PC-9 (cell line): ENCODE measurements at regions not wholly inside any gene's neighbourhood (a gene's known extent, or its start where the extent isn't known, plus 50 kb on each side); places are given as distances from the start of the nearest gene placed in this dataset.
A peak's percentile ranks its signal among the peaks of the same experiment; 100 is the strongest.

Source experiments
- BruUV-seq: library from RNA; stranded (reverse); fragments of 400-500 nt; replicated peaks from 2 replicates; lab custom pipeline; 2021; lab: Mats Ljungman, UMichigan
- CTCF ChIA-PET: fragments of 300-600 bp; sonication (Branson Sonifier 250); formaldehyde crosslinking; loops from one replicate; lab custom pipeline; 2022; ENCODE audit warnings: antibody characterized with exemption; lab: Charles Lee
- POLR2A ChIA-PET: fragments of 300-600 bp; sonication (Branson Sonifier 250); formaldehyde crosslinking; loops from one replicate; lab custom pipeline; 2022; ENCODE audit warnings: antibody characterized with exemption; ENCODE audit not compliant: unreplicated experiment; lab: Charles Lee
- DNase-seq, 2 experiments: peaks; one replicate each; pipeline versions ENCODE4 v3.0.0 to v3.0.0-alpha.2; 2015 to 2022; ENCODE audit warnings: mixed read lengths in 1 of 2
- H2AFZ ChIP-seq: fragments of 200-600 bp; sonication (generic); 2 replicates; pipeline ENCODE4 v1.8.1; 2017; ENCODE audit warnings: antibody characterized with exemption
- H3F3A ChIP-seq: fragments of 200-600 bp; sonication (generic); 2 replicates; pipeline ENCODE4 v1.8.1; 2017; ENCODE audit warnings: antibody characterized with exemption, mild to moderate bottlenecking, low read depth; ENCODE audit not compliant: insufficient read depth
- H3K27ac ChIP-seq: fragments of 200-600 bp; sonication (generic); 2 replicates; pipeline ENCODE4 v1.6.1; 2016; ENCODE audit warnings: mixed run types
- H3K27me3 ChIP-seq: fragments of 200-600 bp; sonication (generic); 2 replicates; pipeline ENCODE4 v1.6.1; 2016; ENCODE audit warnings: low read depth, mixed run types; ENCODE audit not compliant: insufficient read depth
- H3K36me3 ChIP-seq: fragments of 200-600 bp; sonication (generic); 2 replicates; pipeline ENCODE4 v1.6.1; 2016; ENCODE audit warnings: low read depth, mixed run types
- H3K4me1 ChIP-seq: fragments of 200-600 bp; sonication (generic); replicated peaks from 2 replicates; pipeline ENCODE4 v1.6.1; 2016; ENCODE audit warnings: mixed run types; ENCODE audit not compliant: insufficient read depth
- H3K4me2 ChIP-seq: fragments of 200-600 bp; sonication (generic); 2 replicates; pipeline ENCODE4 v1.6.1; 2017; ENCODE audit warnings: mixed run types
- H3K4me3 ChIP-seq: fragments of 200-600 bp; sonication (generic); 2 replicates; pipeline ENCODE4 v1.6.1; 2016; ENCODE audit warnings: mixed run types
- H3K79me2 ChIP-seq: fragments of 200-600 bp; sonication (generic); 2 replicates; pipeline ENCODE4 v1.6.1; 2017; ENCODE audit warnings: low read depth, mixed run types
- H3K9me2 ChIP-seq: fragments of 200-600 bp; sonication (generic); 2 replicates; pipeline ENCODE4 v1.8.1; 2017; ENCODE audit warnings: mild to moderate bottlenecking; ENCODE audit not compliant: insufficient read depth
- H3K9me3 ChIP-seq: fragments of 200-600 bp; sonication (generic); 2 replicates; pipeline ENCODE4 v1.8.1; 2016; ENCODE audit warnings: low read depth; ENCODE audit not compliant: insufficient read depth
- H4K20me1 ChIP-seq: fragments of 200-600 bp; sonication (generic); 2 replicates; pipeline ENCODE4 v1.8.1; 2017; ENCODE audit not compliant: insufficient read depth
- CTCF ChIP-seq: fragments of 200-600 bp; sonication (generic); conservative IDR thresholded peaks from 2 replicates; pipeline ENCODE4 v1.6.1; 2017; ENCODE audit warnings: mixed run types, antibody characterized with exemption, mild to moderate bottlenecking, moderate library complexity
- EZH2 ChIP-seq: fragments of 200-600 bp; sonication (generic); IDR thresholded peaks from 2 replicates; pipeline ENCODE4 v1.8.0; 2017; ENCODE audit warnings: antibody characterized with exemption, low read depth
- intact Hi-C: fragments of 100-400 bp; cut with micrococcal nuclease; formaldehyde crosslinking; loops from one replicate; pipeline ENCODE4 v1.10.0; 2022; ENCODE audit not compliant: unreplicated experiment

GRCh38 chr5:57940236-57940635 lies 457.6 kb upstream of the ACTBL2 start:
- no peaks in the 10 kb centered on the region for H4K20me1 ChIP-seq
- H3K36me3 ChIP-seq = no peaks in the 10 kb centered on the region
- BruUV-seq = no TSS peak
- no peak overlapping the region; the same call in 1 of the 2 replicates for H2AFZ ChIP-seq
- H3K9me3 ChIP-seq = no peaks in the 10 kb centered on the region
- no peak overlapping the region for H3K27ac ChIP-seq
- H3K4me2 ChIP-seq = no peak overlapping the region
- H3K4me3 ChIP-seq = no peak overlapping the region
- H3K79me2 ChIP-seq = no peaks in the 10 kb centered on the region
- no peaks in the 10 kb centered on the region for H3K4me1 ChIP-seq
- H3K9me2 ChIP-seq = no peaks in the 10 kb centered on the region
- no peak for TF ChIP-seq EZH2
- no peak for TF ChIP-seq CTCF
- POLR2A ChIA-PET = no interaction called here
- CTCF ChIA-PET = no interaction called here
- DNase-seq = no peak
- H3K27me3 ChIP-seq = no peaks in the 10 kb centered on the region
- intact Hi-C loops = no loop called here
- no peaks in the 10 kb centered on the region for H3F3A ChIP-seq

DNA sequence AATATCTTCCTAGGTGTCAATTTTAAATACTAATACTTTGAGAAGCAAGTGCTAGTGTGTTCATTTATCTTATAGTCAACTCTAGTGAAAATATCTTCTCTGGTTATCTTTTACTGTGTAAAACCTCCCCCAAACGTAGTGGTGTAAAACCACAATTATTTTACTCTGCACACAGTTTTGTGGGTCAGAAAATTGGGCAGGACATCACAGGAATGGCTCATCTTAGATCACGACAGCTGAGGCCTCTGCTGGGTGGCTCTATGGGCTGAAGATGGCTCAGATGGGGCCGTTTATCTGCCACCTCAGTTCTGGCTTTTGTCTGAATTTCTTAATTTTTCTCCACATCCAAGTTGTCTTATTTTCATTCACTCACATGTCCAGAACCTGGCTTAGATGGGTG lies 457.2 kb upstream of the ACTBL2 start:
- Histone ChIP-seq H3K27me3 (no peaks in the 10 kb centered on the region), H3K36me3 (no peaks in the 10 kb centered on the region), H4K20me1 (no peaks in the 10 kb centered on the region), H3K9me3 (no peaks in the 10 kb centered on the region), H3F3A (no peaks in the 10 kb centered on the region), H3K9me2 (no peaks in the 10 kb centered on the region), H3K4me1 (no peaks in the 10 kb centered on the region), H3K4me2 (no peak overlapping the region), H3K27ac (no peak overlapping the region), H3K4me3 (no peak overlapping the region), H2AFZ (no peak overlapping the region; the same call in 1 of the 2 replicates), H3K79me2 (no peaks in the 10 kb centered on the region)
- TF ChIP-seq EZH2 (no peak), CTCF (no peak)
- CTCF ChIA-PET = no interaction called here
- BruUV-seq = no TSS peak
- DNase-seq = no peak
- intact Hi-C loops = no loop called here
- POLR2A ChIA-PET = no interaction called here

DNA sequence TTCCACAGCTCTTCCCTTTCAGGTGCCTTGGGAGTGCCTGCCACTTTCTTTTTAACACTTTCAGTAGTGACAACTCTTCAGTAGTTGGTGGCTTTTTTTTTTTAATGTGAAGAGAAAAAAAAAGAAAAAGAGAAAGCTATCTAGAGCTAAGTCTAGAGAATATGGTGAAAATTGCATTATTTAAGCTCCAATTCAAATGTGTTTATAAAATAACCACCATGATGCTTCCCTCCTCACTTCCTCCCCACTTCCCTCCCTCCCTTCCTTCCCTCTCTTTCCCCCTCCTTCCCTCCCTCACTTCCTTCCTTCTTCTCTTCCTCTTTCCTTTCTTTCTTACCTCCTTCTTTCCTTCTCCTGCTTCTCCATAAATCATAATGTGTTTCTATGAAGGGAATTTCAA lies 456.7 kb upstream of the ACTBL2 start:
- POLR2A ChIA-PET = interaction anchor here (0.6 kb wide), 1 partner anchor 34 kb away, joined by 7 read pairs; no protein-coding TSS in a partner anchor
- H3F3A ChIP-seq = no peaks in the 10 kb centered on the region
- no peaks in the 10 kb centered on the region for H4K20me1 ChIP-seq
- no peak overlapping the region for H3K4me2 ChIP-seq
- intact Hi-C loops = no loop called here
- no peaks in the 10 kb centered on the region for H3K27me3 ChIP-seq
- no TSS peak for BruUV-seq
- TF ChIP-seq EZH2 (no peak), CTCF (no peak)
- H3K27ac ChIP-seq = no peak overlapping the region
- no peak for DNase-seq
- no peaks in the 10 kb centered on the region for H3K79me2 ChIP-seq
- CTCF ChIA-PET = no interaction called here
- 0 out of 2 replicates have a peak overlapping the region, but pooled peaks have one; percentile 36 for H2AFZ ChIP-seq
- H3K9me2 ChIP-seq = no peaks in the 10 kb centered on the region
- H3K4me3 ChIP-seq = no peak overlapping the region
- H3K36me3 ChIP-seq = no peaks in the 10 kb centered on the region
- no peaks in the 10 kb centered on the region for H3K4me1 ChIP-seq
- H3K9me3 ChIP-seq = no peaks in the 10 kb centered on the region
